ENCODE measurements at regions not wholly inside any gene's neighbourhood (a gene's known extent, or its start where the extent isn't known, plus 50 kb on each side); places are given as distances from the start of the nearest gene placed in this dataset.
"Not testable (repeated sequence)": the region's sequence is repeated elsewhere in the genome, so short reads cannot be mapped to it uniquely, and the experiment has no call there.

DNA sequence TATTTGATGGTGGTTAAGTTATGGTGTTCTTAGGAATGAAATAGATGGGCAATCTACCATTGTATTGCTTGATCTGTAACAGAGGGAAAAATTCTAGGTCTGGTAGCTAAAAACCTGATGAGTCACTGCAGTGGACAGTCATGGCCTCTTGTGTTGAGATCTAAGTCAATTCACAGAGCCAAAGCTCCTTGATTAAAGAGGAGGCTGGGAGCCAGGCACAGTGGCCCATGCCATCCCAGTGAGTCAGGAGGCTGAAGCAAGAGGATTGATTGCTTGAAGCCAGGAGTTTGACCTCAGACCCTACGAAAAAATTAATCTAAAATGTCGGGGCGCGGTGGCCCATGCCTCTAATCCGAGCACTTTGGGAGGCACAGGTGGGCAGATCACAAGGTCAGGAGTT is 67.1 kb upstream of the KPNA3 start:
- peak; percentile 96 for DNase-seq (ENCODE audit: low read depth)

DNA sequence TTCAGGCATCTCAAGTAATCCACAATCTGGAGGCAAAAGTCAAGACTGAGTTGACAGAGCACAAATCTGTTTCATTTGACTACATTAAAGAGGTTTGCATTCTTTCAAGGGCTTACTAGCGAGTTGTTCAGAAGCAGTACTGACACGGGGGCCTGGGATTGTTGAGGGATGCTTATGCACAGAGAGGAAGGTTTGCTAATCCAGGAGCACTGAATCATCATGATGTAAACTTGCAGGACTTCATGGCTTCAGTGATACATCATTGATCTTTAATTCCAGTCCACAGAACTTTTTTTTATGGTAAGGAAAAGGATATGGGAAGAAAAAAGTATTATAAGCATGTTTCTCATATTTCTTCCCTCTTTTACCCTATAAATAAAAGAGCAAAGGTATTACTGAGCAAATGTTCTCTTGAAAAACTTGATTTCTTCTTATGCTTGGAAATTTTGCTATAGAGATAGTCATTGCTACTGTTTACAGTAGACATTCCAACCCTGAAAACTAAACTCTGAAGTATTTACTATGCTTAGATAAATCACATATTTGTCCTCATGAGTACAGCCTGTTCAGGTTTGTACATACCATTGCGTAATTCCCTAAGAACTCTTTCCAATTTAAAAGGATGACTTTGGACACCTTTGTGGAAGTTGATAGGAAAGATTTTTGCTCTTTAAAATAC is 65.8 kb upstream of the KPNA3 start:
- DNase-seq (ENCODE audit: low read depth): peak; percentile 100

GRCh38 chr13:49855930-49856329 is 63.4 kb upstream of the KPNA3 start:
- DNase-seq (ENCODE audit: low read depth): no peak

- no peak for DNase-seq (ENCODE audit: low read depth)
These were observed 61.1 kb upstream of the KPNA3 start for GRCh38 chr13:49853535-49853934.

DNA sequence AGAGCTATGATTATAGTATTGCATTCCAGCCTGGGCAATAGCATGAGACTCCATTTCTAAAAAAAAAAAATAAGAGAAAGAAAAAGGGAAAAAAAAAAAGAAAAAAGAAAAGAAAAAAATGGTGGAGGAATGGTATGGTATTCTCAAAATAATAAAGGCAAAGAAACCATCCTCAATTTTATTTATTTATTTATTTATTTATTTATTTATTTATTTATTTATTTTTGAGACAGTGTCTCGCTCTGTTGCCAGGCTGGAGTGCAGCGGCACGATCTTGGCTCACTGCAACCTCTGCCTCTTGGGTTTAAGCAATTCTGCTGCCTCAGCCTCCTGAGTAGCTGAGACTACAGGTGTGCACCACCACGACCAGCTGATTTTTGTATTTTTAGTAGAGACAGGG is 60.0 kb upstream of the KPNA3 start:
- DNase-seq (ENCODE audit: low read depth): not testable (repeated sequence)

GRCh38 chr13:49844181-49844580 is 51.7 kb upstream of the KPNA3 start:
- no peak for DNase-seq (ENCODE audit: low read depth)

All from amniotic epithelial cell (primary cell).